ENCODE measurements at regions not wholly inside any gene's neighbourhood (a gene's known extent, or its start where the extent isn't known, plus 50 kb on each side); places are given as distances from the start of the nearest gene placed in this dataset.

GRCh38 chr11:27904358-27905055, 203.4 kb downstream of the KIF18A start:
- DNase-seq, result no peak

GRCh38 chr11:27902981-27903624, 202.8 kb upstream of the BDNF start:
- DNase-seq, result no peak

- DNase-seq, result no peak
These were observed 197.9 kb upstream of the BDNF start for GRCh38 chr11:27898166-27898565.

- no peak for DNase-seq
These were observed 195.8 kb upstream of the BDNF start for GRCh38 chr11:27896096-27896495.

GRCh38 chr11:27894552-27894951, 194.3 kb upstream of the BDNF start:
- DNase-seq, result no peak

- DNase-seq, result no peak
These were observed 186.6 kb upstream of the BDNF start for GRCh38 chr11:27886857-27887256.

- no peak for DNase-seq
These were observed 181.9 kb upstream of the BDNF start for GRCh38 chr11:27882066-27882697.

- DNase-seq, result no peak
These were observed 175.8 kb upstream of the BDNF start for GRCh38 chr11:27875831-27876775.

GRCh38 chr11:27874998-27875830, 175.0 kb upstream of the BDNF start:
- DNase-seq, result no peak

- DNase-seq, result no peak
These were observed 173.4 kb upstream of the BDNF start for GRCh38 chr11:27873664-27874063.

- no peak for DNase-seq
These were observed 170.8 kb upstream of the BDNF start for GRCh38 chr11:27871056-27871455.

- DNase-seq, result no peak
These were observed 169.4 kb upstream of the BDNF start for GRCh38 chr11:27869701-27870100.

- DNase-seq, result no peak
These were observed 168.5 kb upstream of the BDNF start for GRCh38 chr11:27868709-27869108.

- no peak for DNase-seq
These were observed 168.0 kb upstream of the BDNF start for GRCh38 chr11:27868226-27868625.

GRCh38 chr11:27865105-27865504, 164.8 kb upstream of the BDNF start:
- DNase-seq, result no peak

GRCh38 chr11:27864611-27865010, 164.4 kb upstream of the BDNF start:
- no peak for DNase-seq

GRCh38 chr11:27864091-27864491, 163.8 kb upstream of the BDNF start:
- DNase-seq, result peak; percentile 16

GRCh38 chr11:27863637-27864036, 163.4 kb upstream of the BDNF start:
- no peak for DNase-seq

- no peak for DNase-seq
These were observed 161.6 kb upstream of the BDNF start for GRCh38 chr11:27861706-27862430.

- no peak for DNase-seq
These were observed 160.6 kb upstream of the BDNF start for GRCh38 chr11:27860811-27861210.

- no peak for DNase-seq
These were observed 158.6 kb upstream of the BDNF start for GRCh38 chr11:27858866-27859265.

Data from tongue (tissue), 1 donor.